ENCODE measurements at regions not wholly inside any gene's neighbourhood (a gene's known extent, or its start where the extent isn't known, plus 50 kb on each side); places are given as distances from the start of the nearest gene placed in this dataset.

DNA sequence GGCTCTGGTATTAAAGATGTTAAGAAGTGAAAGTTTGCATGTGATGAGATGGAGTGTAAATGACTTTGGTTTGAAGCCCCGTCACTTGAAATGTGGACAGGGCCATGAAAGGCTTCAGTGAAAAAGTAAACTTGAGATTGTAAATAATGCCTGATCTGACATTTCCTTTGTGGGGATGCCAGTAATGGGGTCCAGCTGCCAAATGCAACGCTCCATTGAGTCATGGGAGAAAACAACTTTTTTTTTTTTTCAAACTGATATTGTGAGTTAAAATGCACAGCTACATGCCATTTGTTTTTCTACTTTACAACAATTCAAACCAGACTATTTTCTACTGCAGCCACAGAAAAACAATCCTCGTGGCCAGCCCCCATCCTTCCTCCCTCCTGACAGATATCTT lies 327.0 kb upstream of the TNC start:
- TF ChIP-seq, protein P1, sequence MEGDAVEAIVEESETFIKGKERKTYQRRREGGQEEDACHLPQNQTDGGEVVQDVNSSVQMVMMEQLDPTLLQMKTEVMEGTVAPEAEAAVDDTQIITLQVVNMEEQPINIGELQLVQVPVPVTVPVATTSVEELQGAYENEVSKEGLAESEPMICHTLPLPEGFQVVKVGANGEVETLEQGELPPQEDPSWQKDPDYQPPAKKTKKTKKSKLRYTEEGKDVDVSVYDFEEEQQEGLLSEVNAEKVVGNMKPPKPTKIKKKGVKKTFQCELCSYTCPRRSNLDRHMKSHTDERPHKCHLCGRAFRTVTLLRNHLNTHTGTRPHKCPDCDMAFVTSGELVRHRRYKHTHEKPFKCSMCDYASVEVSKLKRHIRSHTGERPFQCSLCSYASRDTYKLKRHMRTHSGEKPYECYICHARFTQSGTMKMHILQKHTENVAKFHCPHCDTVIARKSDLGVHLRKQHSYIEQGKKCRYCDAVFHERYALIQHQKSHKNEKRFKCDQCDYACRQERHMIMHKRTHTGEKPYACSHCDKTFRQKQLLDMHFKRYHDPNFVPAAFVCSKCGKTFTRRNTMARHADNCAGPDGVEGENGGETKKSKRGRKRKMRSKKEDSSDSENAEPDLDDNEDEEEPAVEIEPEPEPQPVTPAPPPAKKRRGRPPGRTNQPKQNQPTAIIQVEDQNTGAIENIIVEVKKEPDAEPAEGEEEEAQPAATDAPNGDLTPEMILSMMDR (IDR thresholded peaks at IDR 0.05; ENCODE audit: low read depth, low read length): no peak
- Histone ChIP-seq H3K4me1 (no peaks in the 10 kb centered on the region), H3K9me3 (no peaks in the 10 kb centered on the region), H3K4me3 (ENCODE audit: low read depth, low read length) (no peak overlapping the region), H3K36me3 (no peaks in the 10 kb centered on the region), H3K27me3 (no peaks in the 10 kb centered on the region)
- DNase-seq: no peak

DNA sequence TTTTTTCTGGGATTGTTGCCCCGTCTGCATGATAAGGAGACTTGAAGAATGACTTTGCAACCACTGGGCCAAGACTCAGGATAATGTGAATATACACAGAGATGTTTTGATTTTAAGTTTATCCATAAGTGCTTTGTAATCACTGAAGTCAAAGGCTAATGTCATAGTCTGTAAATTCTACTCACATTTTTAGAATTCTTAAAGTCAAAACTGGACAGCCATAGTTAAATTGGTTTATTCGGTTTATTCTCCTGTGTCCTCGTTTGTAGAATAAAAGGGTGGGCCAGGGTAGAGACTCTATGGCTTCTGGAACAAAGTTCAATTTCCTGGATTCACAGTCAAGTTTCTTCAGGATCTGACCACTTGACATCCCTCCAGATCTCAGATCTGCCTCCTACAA lies 327.7 kb upstream of the TNC start:
- no peak overlapping the region for H3K4me3 ChIP-seq (ENCODE audit: low read depth, low read length)
- H3K9me3 ChIP-seq: no peaks in the 10 kb centered on the region
- H3K27me3 ChIP-seq: no peaks in the 10 kb centered on the region
- TF ChIP-seq, protein P1 (IDR thresholded peaks at IDR 0.05; ENCODE audit: low read depth, low read length): no peak
- no peaks in the 10 kb centered on the region for H3K36me3 ChIP-seq
- no peak for DNase-seq
- no peaks in the 10 kb centered on the region for H3K4me1 ChIP-seq

DNA sequence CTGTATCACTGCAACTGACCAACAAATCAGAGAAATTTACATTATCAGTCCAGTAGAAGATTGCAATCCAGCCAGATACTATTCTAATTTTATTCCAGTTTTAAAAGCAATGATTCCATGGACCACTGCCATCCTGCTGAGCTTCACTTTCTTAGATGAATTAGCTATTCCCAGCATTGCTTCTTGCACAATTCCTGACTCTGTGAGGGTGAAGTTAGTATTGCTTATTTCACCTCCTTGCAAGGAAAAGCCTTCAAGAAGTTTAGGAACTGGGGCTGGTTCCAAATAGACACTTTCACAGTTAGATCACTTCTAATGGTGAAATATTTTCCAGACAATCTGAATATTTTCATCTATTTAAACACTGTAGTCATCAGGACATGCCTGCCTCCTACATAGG lies 338.6 kb upstream of the TNC start:
- Histone ChIP-seq H3K36me3 (no peaks in the 10 kb centered on the region), H3K4me1 (no peaks in the 10 kb centered on the region), H3K4me3 (ENCODE audit: low read depth, low read length) (no peak overlapping the region), H3K9me3 (no peaks in the 10 kb centered on the region; the same call in 1 of the 2 replicates), H3K27me3 (no peaks in the 10 kb centered on the region)
- no peak for DNase-seq
- TF ChIP-seq, protein P1 (IDR thresholded peaks at IDR 0.05; ENCODE audit: low read depth, low read length): no peak

DNA sequence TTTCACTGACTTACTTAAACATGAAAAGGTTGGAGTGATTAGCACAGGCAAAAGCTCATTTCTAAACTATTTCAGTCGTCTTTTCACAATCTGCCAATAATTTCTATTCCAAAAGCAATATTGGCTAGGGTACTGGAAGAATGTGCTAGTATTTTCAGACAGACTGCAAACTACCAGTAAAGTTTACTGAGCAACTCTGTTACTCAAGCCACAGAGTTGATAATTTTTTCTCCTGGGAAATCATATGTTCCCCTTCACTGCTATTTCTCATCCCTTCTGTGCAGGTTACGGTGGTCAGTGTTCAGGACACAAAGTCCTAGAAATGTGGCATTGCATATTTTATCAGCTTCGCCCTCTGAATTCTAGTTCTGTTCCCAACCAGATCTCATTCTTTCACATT lies 343.3 kb upstream of the TNC start:
- no peak for DNase-seq
- no peak overlapping the region for H3K4me3 ChIP-seq (ENCODE audit: low read depth, low read length)
- H3K4me1 ChIP-seq: no peaks in the 10 kb centered on the region
- no peaks in the 10 kb centered on the region for H3K27me3 ChIP-seq
- TF ChIP-seq, protein P1 (IDR thresholded peaks at IDR 0.05; ENCODE audit: low read depth, low read length): no peak
- H3K36me3 ChIP-seq: no peaks in the 10 kb centered on the region
- no peaks in the 10 kb centered on the region for H3K9me3 ChIP-seq

DNA sequence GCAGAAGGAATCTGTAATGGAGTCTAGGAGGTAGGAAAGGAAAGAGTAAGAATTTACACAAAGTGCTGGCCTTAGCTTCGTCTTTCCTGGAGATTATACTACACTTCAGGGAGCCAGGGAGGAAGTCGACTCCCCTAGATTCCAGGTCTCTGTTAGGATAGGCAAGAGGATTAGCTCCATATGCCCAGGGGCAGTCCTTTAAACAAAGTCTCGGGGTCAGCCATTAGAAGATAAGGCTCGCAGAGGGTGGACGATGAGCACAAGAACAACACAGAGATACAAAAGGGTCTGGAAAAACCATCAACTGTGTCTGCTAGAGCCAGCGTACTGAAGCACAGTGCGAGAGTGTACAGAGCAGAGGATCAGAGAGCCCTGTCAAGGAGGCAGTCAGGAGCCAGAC lies 344.7 kb upstream of the TNC start:
- H3K9me3 ChIP-seq: no peaks in the 10 kb centered on the region
- H3K27me3 ChIP-seq: no peaks in the 10 kb centered on the region
- no peaks in the 10 kb centered on the region for H3K36me3 ChIP-seq
- H3K4me3 ChIP-seq (ENCODE audit: low read depth, low read length): no peak overlapping the region
- TF ChIP-seq, protein P1 (IDR thresholded peaks at IDR 0.05; ENCODE audit: low read depth, low read length): no peak
- no peaks in the 10 kb centered on the region for H3K4me1 ChIP-seq
- DNase-seq: no peak

DNA sequence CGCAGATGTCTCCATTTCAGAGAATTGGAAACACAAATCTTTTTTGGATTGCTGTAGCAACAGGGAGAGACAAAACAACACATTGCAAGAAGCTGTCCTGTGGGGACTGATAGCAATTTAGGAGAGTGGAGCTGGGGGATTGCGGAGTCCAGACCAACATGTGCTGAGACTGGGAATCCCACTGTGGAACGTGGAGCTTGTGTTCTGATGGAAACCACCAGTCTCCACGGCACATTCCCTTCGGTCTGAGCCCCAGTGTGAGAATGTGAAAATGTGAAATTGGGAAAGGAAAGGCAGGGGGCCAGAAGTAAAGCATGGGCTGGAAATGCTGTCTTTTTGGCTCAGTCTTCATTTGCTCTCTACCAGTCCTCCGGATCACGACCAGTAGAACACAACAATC lies 348.8 kb upstream of the TNC start:
- no peaks in the 10 kb centered on the region for H3K9me3 ChIP-seq
- no peaks in the 10 kb centered on the region for H3K4me1 ChIP-seq
- no peaks in the 10 kb centered on the region for H3K36me3 ChIP-seq
- TF ChIP-seq, protein P1 (IDR thresholded peaks at IDR 0.05; ENCODE audit: low read depth, low read length): no peak
- no peak overlapping the region for H3K4me3 ChIP-seq (ENCODE audit: low read depth, low read length)
- no peak for DNase-seq
- no peaks in the 10 kb centered on the region for H3K27me3 ChIP-seq
